ENCODE measurements at regions not wholly inside any gene's neighbourhood (a gene's known extent, or its start where the extent isn't known, plus 50 kb on each side); places are given as distances from the start of the nearest gene placed in this dataset.

GRCh38 chr3:94362393-94362792 lies 299.5 kb downstream of the NSUN3 start:
- intact Hi-C loops (cut with micrococcal nuclease; ENCODE audit: unreplicated experiment): no loop called here
- Mint-ChIP-seq H3K4me3 (ENCODE audit: low read depth, unreplicated experiment) (no peak overlapping the region), H3K27ac (ENCODE audit: unreplicated experiment) (no peak overlapping the region), H3K27me3 (ENCODE audit: unreplicated experiment) (no peaks in the 10 kb centered on the region), H3K9me3 (ENCODE audit: low read depth, unreplicated experiment) (peaks cover 2% of the 10 kb centered on the region), H3K36me3 (ENCODE audit: insufficient read depth, unreplicated experiment) (no peaks in the 10 kb centered on the region), H3K4me1 (ENCODE audit: low read depth, unreplicated experiment) (no peaks in the 10 kb centered on the region)
- BruUV-seq (replicated peaks): no TSS peak
- DNase-seq: no peak
- CTCF ChIA-PET: no interaction called here
- no peak for TF ChIP-seq CTCF (IDR thresholded peaks at IDR 0.05; ENCODE audit: unreplicated experiment)

DNA sequence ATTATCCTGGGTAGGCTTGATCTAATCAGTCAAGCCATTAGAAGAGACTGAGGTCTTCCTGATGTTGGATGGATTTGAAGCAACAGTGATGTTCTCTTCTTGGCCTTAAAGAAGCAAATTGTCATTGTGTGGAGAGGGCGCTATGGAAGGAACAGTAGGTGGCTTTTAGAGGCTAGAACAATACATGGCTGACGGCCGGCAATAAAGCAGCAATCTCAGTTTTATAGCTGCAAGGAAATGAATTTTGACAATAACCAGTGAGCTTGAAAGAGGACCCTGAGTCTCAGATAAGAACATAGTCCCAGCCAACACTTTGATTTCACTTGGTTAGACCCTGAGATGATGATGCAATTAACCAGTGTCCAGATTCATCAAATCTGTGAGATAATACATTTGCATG lies 302.1 kb downstream of the NSUN3 start:
- no peak for TF ChIP-seq CTCF (IDR thresholded peaks at IDR 0.05; ENCODE audit: unreplicated experiment)
- intact Hi-C loops (cut with micrococcal nuclease; ENCODE audit: unreplicated experiment): no loop called here

DNA sequence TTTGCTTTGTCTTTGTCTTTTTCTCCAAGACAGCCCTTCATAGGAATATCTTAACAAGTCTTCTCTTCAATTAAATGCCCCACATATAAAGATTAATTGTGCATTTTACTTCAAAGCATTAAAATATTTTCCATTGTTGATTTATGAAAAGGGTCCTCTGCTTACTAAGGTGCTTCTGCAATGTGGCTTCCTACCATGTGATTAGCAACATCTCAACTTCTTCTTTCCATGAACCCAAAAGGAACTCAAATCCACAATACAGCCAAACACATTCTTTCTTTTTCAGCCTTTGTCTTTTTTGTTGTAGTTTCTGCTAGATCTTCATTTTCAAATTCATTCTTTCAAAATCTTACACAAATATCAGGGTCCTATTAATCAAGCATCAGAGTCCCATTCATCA lies 309.2 kb downstream of the NSUN3 start:
- H3K27me3 Mint-ChIP-seq (ENCODE audit: unreplicated experiment): no peaks in the 10 kb centered on the region
- intact Hi-C loops (cut with micrococcal nuclease; ENCODE audit: unreplicated experiment): no loop called here
- H3K4me1 Mint-ChIP-seq (ENCODE audit: low read depth, unreplicated experiment): no peaks in the 10 kb centered on the region
- H3K4me3 Mint-ChIP-seq (ENCODE audit: low read depth, unreplicated experiment): no peak overlapping the region
- H3K36me3 Mint-ChIP-seq (ENCODE audit: insufficient read depth, unreplicated experiment): no peaks in the 10 kb centered on the region
- H3K9me3 Mint-ChIP-seq (ENCODE audit: low read depth, unreplicated experiment): peaks cover 3% of the 10 kb centered on the region
- CTCF ChIA-PET: no interaction called here
- H3K27ac Mint-ChIP-seq (ENCODE audit: unreplicated experiment): no peak overlapping the region
- no peak for TF ChIP-seq CTCF (IDR thresholded peaks at IDR 0.05; ENCODE audit: unreplicated experiment)
- DNase-seq: no peak
- no TSS peak for BruUV-seq (replicated peaks)

More for the DNA sequence above, 302.1 kb downstream of the NSUN3 start:
- Mint-ChIP-seq H3K4me3 (ENCODE audit: low read depth, unreplicated experiment) (no peak overlapping the region), H3K27ac (ENCODE audit: unreplicated experiment) (no peak overlapping the region), H3K4me1 (ENCODE audit: low read depth, unreplicated experiment) (no peaks in the 10 kb centered on the region), H3K27me3 (ENCODE audit: unreplicated experiment) (no peaks in the 10 kb centered on the region), H3K36me3 (ENCODE audit: insufficient read depth, unreplicated experiment) (no peaks in the 10 kb centered on the region), H3K9me3 (ENCODE audit: low read depth, unreplicated experiment) (peaks cover 2% of the 10 kb centered on the region)
- no TSS peak for BruUV-seq (replicated peaks)
- CTCF ChIA-PET: no interaction called here
- no peak for DNase-seq

DNA sequence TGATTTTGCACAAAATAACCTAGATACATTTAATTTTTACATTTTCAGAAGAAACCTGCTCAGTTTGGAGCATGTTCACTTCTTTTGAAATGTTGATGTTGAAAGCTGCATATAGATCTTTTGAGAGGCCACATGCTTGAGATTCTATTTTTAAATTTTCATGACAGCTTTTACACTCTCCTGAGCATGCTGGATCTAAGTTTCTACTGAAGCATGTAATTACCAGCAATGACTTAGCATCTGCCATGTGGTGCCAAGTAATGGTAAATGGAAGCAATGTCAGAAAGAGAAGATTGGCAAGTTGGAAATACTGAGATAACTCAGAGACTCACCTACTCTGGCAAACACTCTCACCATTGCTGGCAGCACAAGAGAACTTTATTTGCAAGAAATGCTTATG lies 310.6 kb downstream of the NSUN3 start:
- TF ChIP-seq CTCF (IDR thresholded peaks at IDR 0.05; ENCODE audit: unreplicated experiment): no peak
- H3K9me3 Mint-ChIP-seq (ENCODE audit: low read depth, unreplicated experiment): peaks cover 3% of the 10 kb centered on the region
- H3K36me3 Mint-ChIP-seq (ENCODE audit: insufficient read depth, unreplicated experiment): no peaks in the 10 kb centered on the region
- no peak overlapping the region for H3K27ac Mint-ChIP-seq (ENCODE audit: unreplicated experiment)
- no peak overlapping the region for H3K4me3 Mint-ChIP-seq (ENCODE audit: low read depth, unreplicated experiment)
- CTCF ChIA-PET: no interaction called here
- intact Hi-C loops (cut with micrococcal nuclease; ENCODE audit: unreplicated experiment): no loop called here
- DNase-seq: no peak
- no peaks in the 10 kb centered on the region for H3K4me1 Mint-ChIP-seq (ENCODE audit: low read depth, unreplicated experiment)
- H3K27me3 Mint-ChIP-seq (ENCODE audit: unreplicated experiment): no peaks in the 10 kb centered on the region
- no TSS peak for BruUV-seq (replicated peaks)
